Thyroid gland (tissue), 4 donors: ENCODE measurements at regions not wholly inside any gene's neighbourhood (a gene's known extent, or its start where the extent isn't known, plus 50 kb on each side); places are given as distances from the start of the nearest gene placed in this dataset.

Experiments
- CTCF ChIP-seq, 6 experiments: fragments of 200-600 bp in 3 of 6; fragments of 450-650 bp in 3 of 6; sonication (generic) in 3 of 6; IDR thresholded peaks; one replicate each; pipeline ENCODE4 v1.5.1; 2016 to 2019; ENCODE audit warnings: antibody characterized with exemption in 6 of 6, mild to moderate bottlenecking in 2 of 6, inconsistent platforms in 1 of 6, moderate library complexity in 1 of 6
- POLR2A ChIP-seq, 2 donors: fragments of 450-650 bp; IDR thresholded peaks; one replicate each; pipeline ENCODE4 v1.6.1; 2017; ENCODE audit warnings: antibody characterized with exemption in 2 of 2, mild to moderate bottlenecking in 2 of 2, moderate library complexity in 1 of 2

- TF ChIP-seq CTCF (IDR thresholded peaks at IDR 0.05) (no peak), POLR2A (IDR thresholded peaks at IDR 0.05) (no peak)
These were observed 75.2 kb upstream of the LMO3 start for GRCh38 chr12:16681196-16681595.
